ENCODE measurements at regions not wholly inside any gene's neighbourhood (a gene's known extent, or its start where the extent isn't known, plus 50 kb on each side); places are given as distances from the start of the nearest gene placed in this dataset.
A peak's percentile ranks its signal among the peaks of the same experiment; 100 is the strongest.

DNA sequence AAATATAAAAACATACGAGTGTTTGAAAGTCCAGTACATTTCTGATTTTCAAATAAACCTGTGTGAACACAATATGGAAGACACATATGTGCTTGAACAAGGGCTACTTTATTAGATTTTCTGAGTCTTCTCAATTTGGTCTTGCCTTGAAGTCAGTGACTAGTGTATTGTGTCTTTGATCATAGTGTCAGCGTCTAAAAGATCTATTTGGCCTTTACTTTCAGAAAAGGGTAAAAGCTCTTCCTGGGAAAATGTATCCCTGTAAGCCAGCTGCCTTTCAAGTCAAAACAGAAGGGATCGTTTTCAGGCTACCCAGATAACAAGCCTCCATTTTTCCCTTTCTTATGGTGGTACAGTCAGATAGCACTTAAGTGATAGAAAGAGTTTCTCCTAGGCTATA, 471.9 kb downstream of the CMPK2 start:
- Histone ChIP-seq H4K20me1 (ENCODE audit: insufficient read depth, poor library complexity, severe bottlenecking) (no peaks in the 10 kb centered on the region), H3K4me2 (no peak overlapping the region), H3K9me3 (ENCODE audit: low read depth) (no peaks in the 10 kb centered on the region), H3K27ac (no peak overlapping the region), H3K27me3 (no peaks in the 10 kb centered on the region), H3K4me1 (ENCODE audit: insufficient read depth) (no peaks in the 10 kb centered on the region), H3K36me3 (replicated peaks; ENCODE audit: insufficient read depth, low read depth) (no peaks in the 10 kb centered on the region), H2AFZ (no peak overlapping the region), H3K79me2 (no peaks in the 10 kb centered on the region), H3K4me3 (no peak overlapping the region), H3K9me2 (replicated peaks; ENCODE audit: insufficient read depth) (no peaks in the 10 kb centered on the region)
- 63% methylated on average over 3 of the region's 3 CpGs for WGBS (ENCODE audit: low lambda C conversion rate, missing lambda C conversion rate)
- no peak for DNase-seq (ENCODE audit: low spot score)
- no peak for TF ChIP-seq EZH2phosphoT487 (IDR thresholded peaks at IDR 0.05; ENCODE audit: low read depth, severe bottlenecking, unreplicated experiment)
- no peak for TF ChIP-seq EZH2 (IDR thresholded peaks at IDR 0.05; ENCODE audit: borderline replicate concordance)
- TF ChIP-seq, protein P1, sequence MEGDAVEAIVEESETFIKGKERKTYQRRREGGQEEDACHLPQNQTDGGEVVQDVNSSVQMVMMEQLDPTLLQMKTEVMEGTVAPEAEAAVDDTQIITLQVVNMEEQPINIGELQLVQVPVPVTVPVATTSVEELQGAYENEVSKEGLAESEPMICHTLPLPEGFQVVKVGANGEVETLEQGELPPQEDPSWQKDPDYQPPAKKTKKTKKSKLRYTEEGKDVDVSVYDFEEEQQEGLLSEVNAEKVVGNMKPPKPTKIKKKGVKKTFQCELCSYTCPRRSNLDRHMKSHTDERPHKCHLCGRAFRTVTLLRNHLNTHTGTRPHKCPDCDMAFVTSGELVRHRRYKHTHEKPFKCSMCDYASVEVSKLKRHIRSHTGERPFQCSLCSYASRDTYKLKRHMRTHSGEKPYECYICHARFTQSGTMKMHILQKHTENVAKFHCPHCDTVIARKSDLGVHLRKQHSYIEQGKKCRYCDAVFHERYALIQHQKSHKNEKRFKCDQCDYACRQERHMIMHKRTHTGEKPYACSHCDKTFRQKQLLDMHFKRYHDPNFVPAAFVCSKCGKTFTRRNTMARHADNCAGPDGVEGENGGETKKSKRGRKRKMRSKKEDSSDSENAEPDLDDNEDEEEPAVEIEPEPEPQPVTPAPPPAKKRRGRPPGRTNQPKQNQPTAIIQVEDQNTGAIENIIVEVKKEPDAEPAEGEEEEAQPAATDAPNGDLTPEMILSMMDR (IDR thresholded peaks at IDR 0.05; ENCODE audit: poor library complexity): no peak

- peak; percentile 10 for DNase-seq (ENCODE audit: low spot score)
- TF ChIP-seq EZH2phosphoT487 (IDR thresholded peaks at IDR 0.05; ENCODE audit: low read depth, severe bottlenecking, unreplicated experiment): no peak
- TF ChIP-seq EZH2 (IDR thresholded peaks at IDR 0.05; ENCODE audit: borderline replicate concordance): no peak
- TF ChIP-seq, protein P1 (IDR thresholded peaks at IDR 0.05; ENCODE audit: poor library complexity): no peak
- no peaks in the 10 kb centered on the region for H3K79me2 ChIP-seq
- H3K4me2 ChIP-seq: no peak overlapping the region
- H3K9me3 ChIP-seq (ENCODE audit: low read depth): no peaks in the 10 kb centered on the region
- no peaks in the 10 kb centered on the region for H3K27me3 ChIP-seq
- WGBS (ENCODE audit: low lambda C conversion rate, missing lambda C conversion rate): 74% methylated on average over 2 of the region's 2 CpGs
- H3K9me2 ChIP-seq (replicated peaks; ENCODE audit: insufficient read depth): no peaks in the 10 kb centered on the region
- no peaks in the 10 kb centered on the region for H3K4me1 ChIP-seq (ENCODE audit: insufficient read depth)
- H3K27ac ChIP-seq: no peak overlapping the region
- H3K4me3 ChIP-seq: no peak overlapping the region
- no peak overlapping the region for H2AFZ ChIP-seq
- no peaks in the 10 kb centered on the region for H3K36me3 ChIP-seq (replicated peaks; ENCODE audit: insufficient read depth, low read depth)
- no peaks in the 10 kb centered on the region for H4K20me1 ChIP-seq (ENCODE audit: insufficient read depth, poor library complexity, severe bottlenecking)
These were observed 471.4 kb downstream of the CMPK2 start for GRCh38 chr2:6394276-6394675.

DNA sequence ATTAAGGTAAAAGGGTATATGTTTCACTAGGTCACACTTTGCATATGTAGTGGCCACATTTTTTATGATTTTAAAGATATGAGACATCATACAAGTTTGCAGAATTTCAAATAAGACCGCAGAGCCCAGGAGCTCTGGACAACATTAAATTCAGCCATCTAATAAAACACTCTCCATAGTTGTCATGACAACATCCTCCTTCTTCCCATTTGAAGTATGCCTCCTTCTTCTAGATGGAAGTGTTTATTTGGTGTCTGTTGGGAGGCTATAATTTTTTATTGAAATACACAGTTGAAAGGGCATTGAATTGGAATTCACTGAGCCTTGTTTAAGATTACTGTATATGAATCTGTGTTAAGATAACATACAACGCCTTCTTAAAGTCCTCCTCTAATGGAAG, 467.3 kb downstream of the CMPK2 start:
- Histone ChIP-seq H2AFZ (no peak overlapping the region), H3K9me2 (replicated peaks; ENCODE audit: insufficient read depth) (no peaks in the 10 kb centered on the region), H3K27ac (no peak overlapping the region), H3K79me2 (no peaks in the 10 kb centered on the region), H3K4me2 (no peak overlapping the region), H3K9me3 (ENCODE audit: low read depth) (no peaks in the 10 kb centered on the region), H3K36me3 (replicated peaks; ENCODE audit: insufficient read depth, low read depth) (no peaks in the 10 kb centered on the region), H3K4me3 (no peak overlapping the region), H4K20me1 (ENCODE audit: insufficient read depth, poor library complexity, severe bottlenecking) (no peaks in the 10 kb centered on the region), H3K27me3 (no peaks in the 10 kb centered on the region), H3K4me1 (ENCODE audit: insufficient read depth) (no peaks in the 10 kb centered on the region)
- TF ChIP-seq, protein P1 (IDR thresholded peaks at IDR 0.05; ENCODE audit: poor library complexity): no peak
- TF ChIP-seq EZH2 (IDR thresholded peaks at IDR 0.05; ENCODE audit: borderline replicate concordance) (no peak), EZH2phosphoT487 (IDR thresholded peaks at IDR 0.05; ENCODE audit: low read depth, severe bottlenecking, unreplicated experiment) (no peak)
- 59% methylated on average over 2 of the region's 2 CpGs for WGBS (ENCODE audit: low lambda C conversion rate, missing lambda C conversion rate)
- no peak for DNase-seq (ENCODE audit: low spot score)

- Histone ChIP-seq H3K4me1 (ENCODE audit: insufficient read depth) (no peaks in the 10 kb centered on the region), H3K9me2 (replicated peaks; ENCODE audit: insufficient read depth) (no peaks in the 10 kb centered on the region), H3K4me3 (no peak overlapping the region), H3K9me3 (ENCODE audit: low read depth) (no peaks in the 10 kb centered on the region), H3K36me3 (replicated peaks; ENCODE audit: insufficient read depth, low read depth) (no peaks in the 10 kb centered on the region), H3K79me2 (no peaks in the 10 kb centered on the region), H3K4me2 (no peak overlapping the region), H3K27ac (no peak overlapping the region), H4K20me1 (ENCODE audit: insufficient read depth, poor library complexity, severe bottlenecking) (no peaks in the 10 kb centered on the region), H3K27me3 (no peaks in the 10 kb centered on the region), H2AFZ (no peak overlapping the region)
- TF ChIP-seq EZH2 (IDR thresholded peaks at IDR 0.05; ENCODE audit: borderline replicate concordance) (no peak), EZH2phosphoT487 (IDR thresholded peaks at IDR 0.05; ENCODE audit: low read depth, severe bottlenecking, unreplicated experiment) (no peak)
- TF ChIP-seq, protein P1 (IDR thresholded peaks at IDR 0.05; ENCODE audit: poor library complexity): no peak
- WGBS (ENCODE audit: low lambda C conversion rate, missing lambda C conversion rate): 85% methylated on average over 3 of the region's 3 CpGs
- no peak for DNase-seq (ENCODE audit: low spot score)
These were observed 464.4 kb downstream of the CMPK2 start for GRCh38 chr2:6401301-6401700.

All from hepatocyte (in vitro differentiated cells).